Stimulated activated CD8-positive, alpha-beta memory T cell treated with anti-CD3 and anti-CD28 coated beads, Interleukin-15, amount 100 ng/mL, for 4 hours (primary cell): ENCODE measurements at regions not wholly inside any gene's neighbourhood (a gene's known extent, or its start where the extent isn't known, plus 50 kb on each side); places are given as distances from the start of the nearest gene placed in this dataset.
"Not testable (repeated sequence)": the region's sequence is repeated elsewhere in the genome, so short reads cannot be mapped to it uniquely, and the experiment has no call there.

ENCODE experiments used
- DNase-seq, 2 donors: peaks; one replicate each; pipeline ENCODE4 v3.0.0-alpha.2; 2020; ENCODE audit warnings: low read depth in 2 of 2

DNA sequence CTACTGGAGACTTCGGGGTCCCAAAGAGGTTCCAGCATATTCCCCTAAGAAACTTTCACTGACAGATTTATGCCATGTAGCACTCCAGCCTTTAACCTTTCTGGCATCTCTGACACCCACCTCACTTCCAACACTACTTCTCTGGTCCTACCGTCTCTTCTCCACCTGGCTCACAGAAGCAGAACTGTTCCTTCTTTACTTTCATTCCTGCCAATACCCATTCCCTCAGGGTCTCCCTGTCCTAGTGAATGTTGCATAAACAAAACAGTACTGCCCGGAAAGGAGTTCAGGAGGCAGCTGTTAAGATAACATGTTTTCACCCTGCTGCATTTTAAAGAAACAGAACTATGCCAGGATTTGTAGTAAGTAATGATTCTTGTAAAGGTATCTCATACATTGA, 136.0 kb upstream of the MIR17HG start:
- DNase-seq, result no peak

DNA sequence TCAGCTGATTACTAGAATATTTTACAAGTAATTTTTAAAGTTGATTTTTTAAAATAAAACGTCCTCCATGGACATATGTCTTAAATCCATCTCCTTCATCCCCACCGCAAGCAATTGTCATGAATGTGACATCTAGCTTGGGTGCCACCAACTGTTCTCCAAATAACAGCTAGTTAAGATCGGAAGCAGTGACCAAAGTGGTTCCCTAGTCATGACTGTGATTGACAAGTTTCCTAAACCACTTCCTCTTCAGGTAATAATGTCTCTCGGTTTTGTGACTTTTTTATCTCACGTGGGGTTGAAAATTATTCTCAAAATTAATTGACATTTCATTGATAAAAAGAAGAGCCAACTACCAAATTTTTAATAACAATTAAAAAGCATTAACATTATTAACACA, 135.3 kb upstream of the MIR17HG start:
- no peak for DNase-seq

DNA sequence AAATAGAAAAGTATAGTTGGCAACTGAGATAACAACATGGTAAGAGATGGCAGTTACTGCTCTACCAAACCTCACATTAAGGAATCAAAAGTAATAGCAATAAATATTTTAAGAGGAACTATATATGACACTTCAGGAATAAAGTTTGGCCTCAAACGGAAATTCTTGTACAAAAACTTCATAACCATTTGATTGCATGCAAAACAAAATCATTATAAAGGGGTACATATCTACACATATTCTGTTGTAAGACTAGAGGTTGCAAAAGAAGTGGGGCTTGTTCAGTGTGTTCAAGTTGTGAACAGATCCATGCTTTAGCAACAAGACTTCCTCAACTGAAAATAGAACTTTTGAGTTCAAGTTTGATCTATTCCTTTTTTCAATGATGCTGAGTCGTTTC, 133.5 kb upstream of the MIR17HG start:
- no peak for DNase-seq

DNA sequence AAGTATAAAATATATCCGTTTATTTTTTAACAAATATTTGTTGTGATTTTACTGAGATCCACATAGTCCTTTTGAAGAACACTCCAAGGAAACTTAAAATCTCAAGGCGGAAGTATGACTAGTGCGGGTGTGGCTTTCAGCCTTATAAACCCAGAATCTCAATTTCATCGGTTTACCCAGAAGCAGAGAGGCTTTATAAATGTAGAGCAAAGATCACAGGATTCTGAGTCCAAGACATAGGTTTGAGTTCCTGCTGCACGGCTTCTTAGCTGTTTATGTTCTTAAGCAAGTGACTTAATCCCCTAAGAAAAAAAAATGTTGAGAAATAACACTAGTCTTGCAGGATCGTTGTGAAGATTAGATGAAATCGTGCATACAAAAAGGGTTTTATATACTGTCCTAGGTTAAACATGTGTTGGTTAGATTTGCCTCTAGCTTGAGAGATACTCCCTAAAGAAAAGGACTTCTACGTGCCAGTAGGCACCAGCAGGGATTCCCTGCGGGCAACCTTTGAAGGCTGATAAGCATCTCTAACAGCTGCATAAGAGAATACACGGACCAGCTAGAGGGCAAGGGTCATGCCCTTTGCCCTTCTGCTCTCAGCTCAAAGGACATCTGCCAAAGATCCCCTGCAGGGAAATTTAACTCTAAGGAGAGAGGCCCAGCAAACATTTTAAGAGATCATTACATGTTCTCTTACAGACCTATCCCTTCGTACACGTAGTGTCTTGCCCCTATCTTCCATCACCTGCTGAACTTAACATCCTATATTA, 130.4 kb upstream of the MIR17HG start:
- no peak for DNase-seq

DNA sequence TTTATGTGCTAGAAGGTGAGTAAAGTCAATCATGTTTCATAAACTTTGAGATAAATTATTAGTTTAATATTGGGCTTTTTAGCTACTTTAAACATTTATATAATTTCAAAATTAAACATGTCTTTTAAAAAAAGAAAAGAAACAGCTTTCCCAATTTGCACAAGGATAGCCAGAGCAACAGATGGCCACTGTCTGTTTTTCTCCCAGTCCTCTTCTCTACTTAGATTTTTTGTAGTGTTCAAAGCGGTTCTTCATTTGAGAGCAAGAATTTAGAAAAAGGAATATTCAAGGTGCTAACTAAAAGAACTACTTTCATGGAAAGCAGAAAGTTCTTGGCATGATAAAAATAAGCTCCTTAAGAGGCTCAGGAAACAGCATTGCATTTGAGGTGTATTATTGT, 128.3 kb upstream of the MIR17HG start:
- no peak for DNase-seq

DNA sequence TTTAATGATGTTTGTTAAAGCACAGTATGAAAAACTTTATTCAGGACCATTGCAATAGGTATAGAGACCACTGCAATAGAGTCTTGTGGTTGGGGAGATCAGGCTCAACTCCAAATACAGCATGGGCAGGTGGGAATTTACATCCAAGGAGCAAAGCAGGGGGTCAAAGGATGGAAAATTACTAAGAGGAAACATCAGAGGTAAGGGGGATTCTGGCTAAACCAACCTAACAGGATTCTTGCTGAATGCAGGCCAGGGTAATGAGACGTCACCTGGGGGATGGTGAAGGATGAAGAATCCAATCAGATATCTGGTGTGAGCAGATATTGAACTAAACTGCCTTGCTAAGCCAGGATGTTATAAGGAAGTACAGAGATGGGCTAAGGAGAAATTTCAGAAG, 126.6 kb upstream of the MIR17HG start:
- no peak for DNase-seq

DNA sequence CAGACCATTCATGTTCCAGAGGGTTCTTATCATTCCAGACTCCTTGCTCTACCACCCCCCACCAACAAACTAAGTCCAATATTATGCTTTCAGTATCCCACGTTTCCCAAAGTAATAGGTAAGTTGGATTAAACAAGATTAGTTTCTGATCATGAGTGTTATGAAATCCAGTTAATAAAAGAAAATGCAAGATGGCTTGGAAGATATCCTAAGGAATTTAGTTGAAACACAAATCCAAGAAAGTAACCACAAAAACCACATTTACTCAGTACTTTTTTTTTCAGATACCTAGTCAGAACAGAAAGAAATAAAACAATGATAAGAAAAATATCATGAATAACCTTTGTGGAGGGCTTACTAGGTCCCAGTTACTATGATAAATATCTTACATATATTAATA, 119.4 kb upstream of the MIR17HG start:
- no peak for DNase-seq

DNA sequence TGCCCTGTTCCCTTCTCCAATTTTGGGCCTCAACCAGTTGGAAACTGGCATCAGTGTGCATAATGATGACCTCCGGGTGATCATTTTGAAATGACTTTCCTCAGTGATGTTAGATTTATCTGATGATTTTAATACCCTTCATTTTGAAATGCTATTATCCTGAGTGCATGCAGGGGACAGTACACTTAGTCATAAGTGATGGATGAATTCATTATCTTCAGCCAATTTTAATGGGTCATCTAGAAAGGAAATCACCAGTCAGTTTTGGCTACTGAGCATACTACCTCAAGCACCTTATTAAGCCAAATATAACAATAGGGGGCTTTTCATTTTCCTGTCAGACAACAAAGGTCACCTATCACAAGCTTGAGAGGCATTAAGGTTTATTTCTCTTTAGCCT, 118.5 kb upstream of the MIR17HG start:
- DNase-seq, result no peak

DNA sequence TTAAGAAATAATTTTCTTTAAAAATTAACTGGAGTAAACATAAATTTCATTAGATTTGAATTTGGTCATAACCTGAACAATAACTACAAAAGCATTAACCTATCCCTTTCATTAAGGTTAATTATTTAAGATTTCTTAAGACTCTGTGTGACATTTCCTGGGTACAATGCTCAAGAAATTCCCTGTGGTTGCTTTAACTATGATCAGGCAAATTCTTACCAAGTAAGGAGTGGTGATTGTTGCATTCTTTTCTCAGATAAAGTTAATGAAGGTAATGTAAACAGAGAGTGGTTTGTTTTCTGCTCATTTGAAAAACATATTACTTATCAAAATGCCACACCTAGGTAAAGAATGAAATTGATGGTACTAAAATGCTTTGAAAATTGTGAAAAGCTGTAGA, 114.8 kb upstream of the MIR17HG start:
- DNase-seq, result no peak

DNA sequence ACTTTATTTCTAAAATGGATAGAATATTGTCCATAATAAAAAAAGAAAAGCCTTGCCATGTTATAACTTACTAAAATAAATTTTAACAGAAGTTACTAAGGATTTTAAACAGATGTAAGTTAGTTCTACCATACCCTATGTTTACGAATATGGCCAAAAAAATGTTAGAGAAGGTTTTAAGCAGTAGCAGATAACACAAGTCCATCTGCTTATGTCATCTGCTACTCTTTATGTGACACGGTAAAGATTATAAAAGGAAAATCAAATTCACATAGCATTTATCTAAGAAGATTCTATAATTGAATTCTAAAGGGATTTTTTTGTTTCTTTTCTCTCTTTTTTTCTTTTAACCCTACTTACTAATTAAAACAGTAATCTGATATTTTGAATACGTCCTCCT, 114.2 kb upstream of the MIR17HG start:
- DNase-seq, result no peak

DNA sequence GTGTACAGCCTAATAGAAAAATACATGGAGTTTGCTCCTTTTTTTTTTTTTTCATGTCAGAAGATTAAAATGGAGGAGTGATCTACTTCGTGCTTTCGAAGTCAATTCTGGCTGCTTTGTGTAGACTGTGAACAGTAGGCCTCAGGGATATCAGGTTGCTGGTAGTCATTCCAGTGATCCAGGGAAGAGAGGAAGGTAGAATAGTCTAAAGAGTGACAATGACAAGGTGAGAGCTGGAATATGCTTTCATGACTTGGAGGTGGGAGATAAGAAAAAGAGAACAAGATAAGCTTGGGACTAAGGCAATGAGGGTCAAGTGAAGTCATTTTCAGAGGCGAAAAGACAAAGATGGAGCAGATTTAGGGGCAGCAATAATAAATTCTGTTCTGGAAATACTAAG, 111.3 kb upstream of the MIR17HG start:
- DNase-seq, result no peak

DNA sequence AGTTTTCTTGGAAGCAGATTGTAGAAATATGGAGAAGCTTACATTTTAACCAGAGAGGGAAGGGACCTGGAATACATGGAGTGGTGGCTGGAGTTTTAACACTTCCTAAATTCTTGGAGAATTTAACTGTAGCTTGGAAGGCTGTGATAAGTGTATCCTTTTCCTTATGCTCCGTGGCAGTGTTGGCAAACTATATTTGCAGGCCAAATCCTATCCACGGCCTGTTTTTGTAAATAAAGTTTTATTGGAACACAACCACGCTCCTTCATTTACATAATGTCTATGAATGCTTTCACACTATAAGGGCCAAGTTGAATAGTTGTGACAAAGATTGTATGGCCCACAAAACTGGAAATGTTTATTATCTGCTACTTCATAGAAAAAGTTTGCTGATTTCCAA, 110.6 kb upstream of the MIR17HG start:
- no peak for DNase-seq

DNA sequence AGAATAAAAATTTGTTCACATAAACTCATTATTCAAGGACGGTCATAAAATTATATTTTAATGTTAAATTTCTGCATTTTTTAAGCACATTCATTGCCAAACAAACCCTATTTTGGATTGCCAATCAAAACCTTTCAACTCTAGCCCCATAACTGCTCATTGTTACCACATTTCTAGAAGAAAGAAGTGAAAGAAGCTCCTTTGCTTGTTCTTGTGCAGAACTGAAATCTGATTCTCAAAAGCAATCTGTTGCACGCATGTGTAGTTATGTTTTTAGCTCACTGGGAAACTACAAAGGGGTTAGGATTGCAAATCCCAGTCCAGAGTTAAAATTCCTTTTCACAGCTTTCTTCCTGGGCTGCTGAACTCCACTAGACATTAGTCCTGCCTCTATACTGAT, 109.5 kb upstream of the MIR17HG start:
- no peak for DNase-seq

DNA sequence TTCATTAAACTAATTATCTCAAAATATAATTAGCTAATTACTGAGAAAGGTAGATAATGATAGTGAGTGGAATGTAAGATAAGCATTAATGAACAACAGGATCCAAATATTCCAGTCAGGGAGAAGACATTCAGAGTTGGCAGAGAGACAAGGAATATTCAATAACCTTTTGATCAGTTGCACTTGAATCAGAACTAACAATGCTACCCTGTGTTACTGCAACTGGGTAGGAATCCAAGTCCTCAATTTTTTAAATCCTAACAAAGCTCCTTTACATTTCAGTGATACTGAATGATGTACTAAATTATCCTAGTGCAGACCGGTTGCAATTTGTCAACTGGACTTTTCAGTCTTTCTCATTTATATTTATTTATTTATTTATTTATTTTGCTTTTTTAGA, 107.1 kb upstream of the MIR17HG start:
- DNase-seq, result no peak

DNA sequence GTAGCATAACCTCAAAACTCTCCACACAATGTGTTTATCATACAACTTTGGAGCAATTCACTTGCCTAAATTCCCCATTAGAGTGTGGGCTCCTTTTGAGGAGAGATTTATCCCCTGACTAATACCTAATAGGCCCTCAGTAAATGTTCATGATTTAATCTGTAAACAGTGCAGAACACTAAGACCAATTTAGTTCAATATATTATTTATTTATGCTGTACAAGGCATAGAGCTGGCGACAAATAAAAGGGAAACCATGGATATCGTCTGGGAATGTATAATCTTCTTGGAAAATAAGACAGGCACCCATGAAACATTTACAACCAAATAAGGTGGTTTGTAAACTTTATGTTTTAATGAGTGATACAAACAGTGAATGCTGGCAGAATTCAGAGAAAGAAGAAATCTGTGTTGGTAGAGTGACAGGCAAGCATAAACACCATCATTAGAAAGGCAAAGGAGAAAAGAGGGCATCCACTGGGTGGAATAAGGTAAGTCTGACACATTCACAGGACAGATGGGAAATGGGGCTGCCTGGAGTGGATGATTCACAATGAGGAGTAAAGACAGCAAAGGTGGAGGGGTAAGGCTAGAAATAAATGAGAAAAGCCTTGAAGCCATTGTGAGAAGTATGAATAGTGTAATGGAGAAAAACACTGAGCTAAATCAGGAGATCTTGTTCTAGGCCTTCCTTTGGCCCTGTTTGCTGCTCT, 106.1 kb upstream of the MIR17HG start:
- no peak for DNase-seq

DNA sequence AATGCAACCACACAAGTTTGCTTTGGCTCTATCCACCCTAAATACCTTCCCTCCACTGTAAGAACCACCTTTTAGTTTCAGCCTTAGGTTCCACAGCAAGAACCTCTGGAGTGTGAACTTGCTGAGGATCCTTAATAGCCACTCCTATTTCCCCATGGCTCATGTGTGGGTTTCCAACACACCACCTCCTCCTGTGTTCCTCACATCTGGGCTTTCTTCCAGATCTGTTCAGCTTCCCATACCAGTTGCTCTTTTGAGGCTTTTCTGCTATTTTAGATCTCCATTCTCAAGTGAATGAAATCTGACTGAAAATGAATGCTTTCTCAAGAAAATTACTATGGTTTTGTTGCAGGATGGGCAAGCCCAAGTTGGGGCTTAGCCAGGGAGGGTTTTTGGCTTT, 104.8 kb upstream of the MIR17HG start:
- DNase-seq, result no peak

DNA sequence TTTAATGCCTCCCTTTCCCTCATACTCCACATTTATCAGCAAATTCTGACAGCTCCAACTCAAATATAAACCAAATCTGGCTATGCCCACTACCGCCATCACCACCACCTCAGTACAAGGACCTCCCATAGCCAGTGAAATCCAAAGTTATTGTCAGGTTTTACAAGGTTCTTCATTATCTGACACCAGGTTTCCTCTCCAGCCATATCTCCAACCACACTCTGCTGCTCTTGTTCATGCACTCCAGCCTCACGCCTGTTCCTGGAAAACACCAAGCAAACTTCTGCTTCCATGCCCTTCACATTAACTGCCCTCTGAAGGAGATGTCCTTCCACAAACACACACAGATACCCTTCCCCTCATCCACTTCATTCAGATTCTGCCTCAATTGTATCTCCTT, 102.2 kb upstream of the MIR17HG start:
- DNase-seq, result no peak

DNA sequence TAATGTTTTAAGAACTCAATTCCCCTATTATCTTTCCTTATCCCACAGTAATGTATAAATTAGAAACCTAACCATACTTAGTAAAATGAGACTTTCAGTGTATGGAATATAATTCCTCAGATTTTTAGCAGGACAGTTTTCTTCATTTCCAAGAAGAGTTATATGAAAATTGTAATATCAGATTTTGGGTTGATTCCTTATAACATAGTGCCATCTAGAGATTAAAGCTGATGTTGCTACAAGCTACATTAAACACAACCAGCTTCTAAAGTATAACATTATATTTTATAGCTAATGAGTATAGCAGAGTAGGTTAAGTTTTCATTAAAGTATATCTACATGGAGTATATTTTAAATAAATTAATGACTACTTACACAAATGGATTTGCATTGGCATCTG, 99.7 kb upstream of the MIR17HG start:
- DNase-seq, result no peak

DNA sequence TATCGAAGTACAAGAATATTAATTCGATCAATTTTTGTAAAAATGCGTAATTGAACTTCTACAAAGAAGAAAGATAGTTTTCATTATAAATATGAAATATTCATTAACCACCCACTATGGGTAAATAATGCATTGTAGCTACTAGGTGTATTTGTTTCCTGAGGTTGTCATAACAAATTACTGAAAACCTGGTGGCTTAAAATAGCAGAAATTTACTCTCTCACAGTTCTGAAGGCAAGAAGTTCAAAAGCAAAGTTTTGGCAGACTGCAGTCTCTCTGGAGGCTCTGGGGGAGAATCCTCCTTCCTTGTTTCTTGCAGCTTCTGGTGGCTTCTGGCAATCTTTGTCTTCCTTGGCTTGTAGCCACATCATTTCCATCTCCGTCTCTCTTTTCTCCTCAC, 99.2 kb upstream of the MIR17HG start:
- no peak for DNase-seq

DNA sequence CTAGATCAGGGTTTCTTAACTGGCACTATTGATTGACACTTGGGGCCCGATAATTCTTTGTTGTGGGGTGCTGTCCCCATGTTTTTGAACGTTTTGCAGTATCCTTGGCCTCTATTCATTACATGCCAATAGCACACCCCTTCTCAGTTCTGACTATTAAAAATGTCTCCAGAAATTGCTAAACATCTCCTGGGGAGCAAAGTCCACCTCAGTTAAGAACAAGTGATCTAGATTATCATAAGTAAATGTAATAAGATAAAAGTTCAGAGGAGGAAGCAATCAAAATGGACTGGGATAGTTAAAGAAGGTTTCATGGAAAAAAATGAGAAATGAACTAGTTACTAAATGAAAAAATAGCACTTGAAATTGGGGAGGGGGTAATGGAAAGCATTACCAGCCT, 98.1 kb upstream of the MIR17HG start:
- DNase-seq, result no peak

DNA sequence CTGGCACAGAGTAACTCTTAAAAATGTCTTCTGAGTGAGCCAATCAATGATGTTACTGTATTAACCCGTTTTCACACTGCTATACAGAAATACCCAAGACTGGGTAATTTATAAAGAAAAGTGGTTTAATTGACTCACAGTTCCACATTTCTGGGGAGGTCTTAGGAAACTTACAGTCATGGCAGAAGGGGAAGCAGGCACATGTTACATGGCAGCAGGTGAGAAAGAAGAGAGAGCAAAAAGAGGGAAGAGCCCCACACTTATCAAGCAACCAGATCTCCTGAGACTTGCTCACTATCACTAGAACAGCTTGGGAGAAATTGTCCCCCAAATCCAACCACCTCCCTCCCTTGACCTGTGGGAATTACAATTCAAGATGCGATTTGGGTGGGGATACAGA, 97.6 kb upstream of the MIR17HG start:
- no peak for DNase-seq

DNA sequence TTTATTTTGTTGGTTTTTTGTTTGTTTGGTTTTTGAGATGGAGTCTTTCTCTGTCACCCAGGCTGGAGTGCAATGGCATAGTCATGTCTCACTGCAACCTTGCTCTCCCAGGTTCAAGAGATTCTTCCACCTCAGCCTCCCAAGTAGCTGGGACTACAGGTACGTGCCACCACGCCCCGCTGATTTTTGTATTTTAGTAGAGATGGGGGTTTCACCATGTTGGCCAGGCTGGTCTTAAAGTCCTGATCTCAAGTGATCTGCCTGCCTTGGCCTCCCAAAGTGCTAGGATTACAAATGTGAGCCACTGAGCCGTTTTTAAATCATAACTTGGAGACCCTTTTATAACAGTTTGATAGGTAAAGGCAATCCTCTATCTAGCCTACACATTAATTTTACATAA, 95.9 kb upstream of the MIR17HG start:
- DNase-seq, result not testable (repeated sequence)

DNA sequence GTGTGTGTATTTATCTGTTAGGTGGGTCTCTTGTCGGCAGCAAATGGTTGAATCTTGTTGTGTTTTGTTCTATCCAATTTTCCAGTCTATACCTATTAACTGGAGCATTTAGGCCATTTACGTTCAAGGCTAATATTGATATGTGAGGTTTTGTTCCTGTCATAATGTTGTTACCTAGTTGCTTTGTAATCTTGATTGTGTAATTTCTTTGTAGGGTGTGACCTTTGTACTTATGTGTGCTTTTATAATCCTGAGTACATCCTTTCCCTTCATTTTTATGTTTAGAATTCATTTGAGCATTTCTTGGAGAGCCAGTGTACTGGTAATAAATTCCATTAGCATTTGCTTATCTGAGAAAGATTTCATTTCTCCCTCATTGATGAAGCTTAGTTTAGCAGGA, 83.0 kb upstream of the MIR17HG start:
- DNase-seq, result no peak

DNA sequence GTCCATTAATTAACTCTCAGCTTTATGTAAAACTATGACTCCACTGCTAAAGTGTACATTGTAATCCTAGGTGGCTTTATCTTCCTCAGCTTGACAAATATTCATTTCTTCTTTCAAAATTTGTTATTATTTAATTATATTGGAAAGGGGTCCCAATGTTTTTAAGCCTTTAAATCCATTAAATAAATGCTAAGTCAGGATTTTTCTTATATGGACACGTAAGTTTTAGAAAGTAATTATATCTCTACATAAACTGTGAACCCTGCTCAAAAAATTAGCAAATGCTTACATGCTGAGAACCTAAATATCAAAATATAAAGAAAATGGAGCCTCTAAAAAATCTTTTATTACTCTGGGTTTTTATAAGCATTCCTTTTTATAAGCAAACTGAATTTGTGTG, 78.2 kb upstream of the MIR17HG start:
- DNase-seq, result no peak
